Muscle layer of colon (tissue), 2 donors: ENCODE measurements at regions not wholly inside any gene's neighbourhood (a gene's known extent, or its start where the extent isn't known, plus 50 kb on each side); places are given as distances from the start of the nearest gene placed in this dataset.

Experiments
- H3K27ac ChIP-seq: one replicate; pipeline ENCODE4 v1.7.0; 2013; ENCODE audit warnings: low read depth, mild to moderate bottlenecking, low read length, moderate library complexity
- H3K27me3 ChIP-seq, 2 donors: one replicate each; pipeline ENCODE4 v1.7.0; 2013; ENCODE audit warnings: low read length in 2 of 2, mild to moderate bottlenecking in 2 of 2; ENCODE audit not compliant: insufficient read depth in 2 of 2, control insufficient read depth in 1 of 2
- H3K36me3 ChIP-seq: one replicate; pipeline ENCODE4 v1.7.0; 2013; ENCODE audit warnings: mild to moderate bottlenecking, low read length; ENCODE audit not compliant: insufficient read depth
- H3K4me1 ChIP-seq: one replicate; pipeline ENCODE4 v1.7.0; 2013; ENCODE audit warnings: mild to moderate bottlenecking, low read length; ENCODE audit not compliant: insufficient read depth
- H3K4me3 ChIP-seq, 2 donors: one replicate each; pipeline ENCODE4 v1.7.0; 2013; ENCODE audit warnings: low read length in 2 of 2, low read depth in 1 of 2, mild to moderate bottlenecking in 1 of 2, moderate library complexity in 1 of 2
- H3K9ac ChIP-seq: one replicate; pipeline ENCODE4 v1.7.0; 2013; ENCODE audit warnings: low read length
- H3K9me3 ChIP-seq: one replicate; pipeline ENCODE4 v1.7.0; 2013; ENCODE audit warnings: mild to moderate bottlenecking, low read length
- donor health status: abdominal sarcoma.
- donor health status: Adenocarcinoma of cecum.

GRCh38 chr4:180280726-180281297, 1962.4 kb upstream of the TENM3 start:
- Histone ChIP-seq H3K4me3 (no peak overlapping the region), H3K9me3 (no peaks in the 10 kb centered on the region), H3K36me3 (no peaks in the 10 kb centered on the region), H3K27me3 (no peaks in the 10 kb centered on the region), H3K27ac (no peak overlapping the region), H3K9ac (no peak overlapping the region), H3K4me1 (no peaks in the 10 kb centered on the region)

- Histone ChIP-seq H3K9ac (no peak overlapping the region), H3K4me1 (no peaks in the 10 kb centered on the region), H3K9me3 (no peaks in the 10 kb centered on the region), H3K36me3 (no peaks in the 10 kb centered on the region), H3K27ac (no peak overlapping the region), H3K4me3 (no peak overlapping the region), H3K27me3 (no peaks in the 10 kb centered on the region)
Measured at GRCh38 chr4:180281724-180282123, 1961.5 kb upstream of the TENM3 start.

GRCh38 chr4:180284267-180284666, 1958.9 kb upstream of the TENM3 start:
- Histone ChIP-seq H3K27me3 (no peaks in the 10 kb centered on the region), H3K36me3 (no peaks in the 10 kb centered on the region), H3K4me3 (no peak overlapping the region), H3K9me3 (no peaks in the 10 kb centered on the region), H3K27ac (no peak overlapping the region), H3K4me1 (no peaks in the 10 kb centered on the region), H3K9ac (no peak overlapping the region)

GRCh38 chr4:180285796-180286195, 1957.4 kb upstream of the TENM3 start:
- Histone ChIP-seq H3K36me3 (no peaks in the 10 kb centered on the region), H3K4me3 (no peak overlapping the region), H3K9me3 (no peaks in the 10 kb centered on the region), H3K27me3 (no peaks in the 10 kb centered on the region), H3K27ac (no peak overlapping the region), H3K9ac (no peak overlapping the region), H3K4me1 (no peaks in the 10 kb centered on the region)

- Histone ChIP-seq H3K4me1 (no peaks in the 10 kb centered on the region), H3K27ac (no peak overlapping the region), H3K36me3 (no peaks in the 10 kb centered on the region), H3K4me3 (no peak overlapping the region), H3K27me3 (no peaks in the 10 kb centered on the region), H3K9ac (no peak overlapping the region), H3K9me3 (no peaks in the 10 kb centered on the region)
Measured at GRCh38 chr4:180292339-180292738, 1950.9 kb upstream of the TENM3 start.

- Histone ChIP-seq H3K27me3 (no peaks in the 10 kb centered on the region), H3K9ac (no peak overlapping the region), H3K9me3 (no peaks in the 10 kb centered on the region), H3K4me1 (no peaks in the 10 kb centered on the region), H3K36me3 (no peaks in the 10 kb centered on the region), H3K27ac (no peak overlapping the region), H3K4me3 (no peak overlapping the region)
Measured at GRCh38 chr4:180296036-180296599, 1947.1 kb upstream of the TENM3 start.

GRCh38 chr4:180304321-180304720, 1938.9 kb upstream of the TENM3 start:
- no peaks in the 10 kb centered on the region for H3K36me3 ChIP-seq

GRCh38 chr4:180310616-180311015, 1932.6 kb upstream of the TENM3 start:
- Histone ChIP-seq H3K27ac (no peak overlapping the region), H3K4me1 (no peaks in the 10 kb centered on the region), H3K9ac (no peak overlapping the region), H3K4me3 (no peak overlapping the region), H3K36me3 (no peaks in the 10 kb centered on the region), H3K9me3 (no peaks in the 10 kb centered on the region), H3K27me3 (no peaks in the 10 kb centered on the region)

More at GRCh38 chr4:180304321-180304720, 1938.9 kb upstream of the TENM3 start:
- Histone ChIP-seq H3K4me3 (no peak overlapping the region), H3K27me3 (no peaks in the 10 kb centered on the region), H3K27ac (no peak overlapping the region), H3K9ac (no peak overlapping the region), H3K9me3 (no peaks in the 10 kb centered on the region), H3K4me1 (no peaks in the 10 kb centered on the region)

GRCh38 chr4:180314972-180315371, 1928.2 kb upstream of the TENM3 start:
- no peaks in the 10 kb centered on the region for H3K4me1 ChIP-seq
- H3K9me3 ChIP-seq, result no peaks in the 10 kb centered on the region
- H3K27me3 ChIP-seq, result no peaks in the 10 kb centered on the region
- no peak overlapping the region for H3K27ac ChIP-seq
- no peaks in the 10 kb centered on the region for H3K36me3 ChIP-seq
- H3K4me3 ChIP-seq, result no peak overlapping the region
- no peak overlapping the region for H3K9ac ChIP-seq

GRCh38 chr4:180330521-180330920, 1912.7 kb upstream of the TENM3 start:
- Histone ChIP-seq H3K4me3 (no peak overlapping the region), H3K9me3 (no peaks in the 10 kb centered on the region), H3K4me1 (no peaks in the 10 kb centered on the region), H3K27me3 (no peaks in the 10 kb centered on the region), H3K27ac (no peak overlapping the region), H3K36me3 (no peaks in the 10 kb centered on the region), H3K9ac (no peak overlapping the region)

GRCh38 chr4:180333162-180333561, 1910.0 kb upstream of the TENM3 start:
- no peaks in the 10 kb centered on the region for H3K9me3 ChIP-seq
- H3K4me3 ChIP-seq, result no peak overlapping the region
- no peak overlapping the region for H3K9ac ChIP-seq
- no peak overlapping the region for H3K27ac ChIP-seq
- no peaks in the 10 kb centered on the region for H3K27me3 ChIP-seq
- H3K4me1 ChIP-seq, result no peaks in the 10 kb centered on the region
- no peaks in the 10 kb centered on the region for H3K36me3 ChIP-seq

- H3K9me3 ChIP-seq, result no peaks in the 10 kb centered on the region
- H3K27me3 ChIP-seq, result no peaks in the 10 kb centered on the region
- H3K9ac ChIP-seq, result no peak overlapping the region
- H3K27ac ChIP-seq, result no peak overlapping the region
- no peaks in the 10 kb centered on the region for H3K4me1 ChIP-seq
- no peak overlapping the region for H3K4me3 ChIP-seq
- no peaks in the 10 kb centered on the region for H3K36me3 ChIP-seq
Measured at GRCh38 chr4:180335566-180335965, 1907.6 kb upstream of the TENM3 start.
